ENCODE measurements at regions not wholly inside any gene's neighbourhood (a gene's known extent, or its start where the extent isn't known, plus 50 kb on each side); places are given as distances from the start of the nearest gene placed in this dataset.

GRCh38 chr7:12964836-12965235, 277.4 kb downstream of the ARL4A start:
- WGBS, 4 donors, result 89 to 96% (median 94%) methylated on average over 4 of the region's 4 CpGs
- Histone ChIP-seq H3K9me3 (no peaks in the 10 kb centered on the region), H3K4me1 (peaks cover 0 to 4% (median 0%) of the 10 kb centered on the region in 12 donors), H3K27me3 (no peaks in the 10 kb centered on the region), H3K4me3 (no peak overlapping the region), H3K36me3 (no peaks in the 10 kb centered on the region), H3K27ac (no peak overlapping the region)
- DNase-seq (no peak), ATAC-seq (no peak)
- no peak for TF ChIP-seq CTCF (IDR thresholded peaks at IDR 0.05)
- no peak for TF ChIP-seq POLR2A (IDR thresholded peaks at IDR 0.05)
- intact Hi-C loops (cut with DNase I), result loop anchor here in 1 of 10 donors (10.0 kb wide), 1 partner anchor 280 kb away; the partner anchor contains the start of gene ARL4A

- no peaks in the 10 kb centered on the region for H3K36me3 ChIP-seq
- 63 to 78% (median 69%) methylated on average over 2 of the region's 2 CpGs for WGBS, 4 donors
- no peak overlapping the region for H3K27ac ChIP-seq
- no peak for TF ChIP-seq CTCF (IDR thresholded peaks at IDR 0.05)
- no peak for TF ChIP-seq POLR2A (IDR thresholded peaks at IDR 0.05)
- H3K4me3 ChIP-seq, result no peak overlapping the region
- no peaks in the 10 kb centered on the region for H3K27me3 ChIP-seq
- intact Hi-C loops (cut with DNase I), result loop anchor here in 1 of 10 donors (10.0 kb wide), 1 partner anchor 281 kb away; the partner anchor contains the start of gene ARL4A
- no peak for DNase-seq
- ATAC-seq, result no peak
- H3K4me1 ChIP-seq, result peaks cover 0 to 4% (median 0%) of the 10 kb centered on the region in 12 donors
- no peaks in the 10 kb centered on the region for H3K9me3 ChIP-seq
Observed at GRCh38 chr7:12965767-12966166, 278.3 kb downstream of the ARL4A start.

- H3K27ac ChIP-seq, result no peak overlapping the region
- no peaks in the 10 kb centered on the region for H3K9me3 ChIP-seq
- WGBS, 4 donors, result 88 to 94% (median 92%) methylated on average over 3 of the region's 3 CpGs
- intact Hi-C loops (cut with DNase I), result loop anchor here in 1 of 10 donors (10.0 kb wide), 1 partner anchor 283 kb away; the partner anchor contains the start of gene ARL4A
- DNase-seq, result no peak
- no peaks in the 10 kb centered on the region for H3K4me1 ChIP-seq
- TF ChIP-seq POLR2A (IDR thresholded peaks at IDR 0.05) (no peak), CTCF (IDR thresholded peaks at IDR 0.05) (no peak)
- H3K36me3 ChIP-seq, result no peaks in the 10 kb centered on the region
- ATAC-seq, result no peak
- no peak overlapping the region for H3K4me3 ChIP-seq
- H3K27me3 ChIP-seq, result no peaks in the 10 kb centered on the region
Observed at GRCh38 chr7:12967322-12967721, 279.9 kb downstream of the ARL4A start.

- DNase-seq (no peak), ATAC-seq (no peak)
Observed at GRCh38 chr7:12968836-12969422, 281.5 kb downstream of the ARL4A start.

More at GRCh38 chr7:12968836-12969422, 281.5 kb downstream of the ARL4A start:
- H3K27ac ChIP-seq, result no peak overlapping the region
- TF ChIP-seq CTCF (IDR thresholded peaks at IDR 0.05) (no peak), POLR2A (IDR thresholded peaks at IDR 0.05) (no peak)
- H3K9me3 ChIP-seq, result no peaks in the 10 kb centered on the region
- no peaks in the 10 kb centered on the region for H3K4me1 ChIP-seq
- H3K36me3 ChIP-seq, result no peaks in the 10 kb centered on the region
- H3K27me3 ChIP-seq, result no peaks in the 10 kb centered on the region
- intact Hi-C loops (cut with DNase I), result loop anchor here in 1 of 10 donors (10.0 kb wide), 1 partner anchor 284 kb away; the partner anchor contains the start of gene ARL4A
- no peak overlapping the region for H3K4me3 ChIP-seq
- WGBS, 4 donors, result 80 to 82% (median 80%) methylated on average over 4 of the region's 4 CpGs

Measured in heart left ventricle (tissue), 16 donors.